ENCODE measurements at regions not wholly inside any gene's neighbourhood (a gene's known extent, or its start where the extent isn't known, plus 50 kb on each side); places are given as distances from the start of the nearest gene placed in this dataset.

- ATAC-seq = peak in 3 of 4 donors; percentile 33 to 68 (median 45)
- DNase-seq = peak in 2 of 5 donors; percentile 16 to 23
- 58 to 68% (median 61%) methylated on average over 2 of the region's 2 CpGs for WGBS, 4 donors
- Histone ChIP-seq H3K27ac (no peak overlapping the region), H3K36me3 (no peaks in the 10 kb centered on the region), H3K9me3 (no peaks in the 10 kb centered on the region), H3K4me1 (peaks cover 0 to 4% (median 0%) of the 10 kb centered on the region in 12 donors), H3K27me3 (no peaks in the 10 kb centered on the region), H3K4me3 (no peak overlapping the region)
- no peak for TF ChIP-seq CTCF (IDR thresholded peaks at IDR 0.05)
- TF ChIP-seq POLR2A (IDR thresholded peaks at IDR 0.05) = no peak
- intact Hi-C loops (cut with DNase I) = no loop called here
These were observed 613.0 kb upstream of the B3GALT2 start for GRCh38 chr1:193799371-193799770.

DNA sequence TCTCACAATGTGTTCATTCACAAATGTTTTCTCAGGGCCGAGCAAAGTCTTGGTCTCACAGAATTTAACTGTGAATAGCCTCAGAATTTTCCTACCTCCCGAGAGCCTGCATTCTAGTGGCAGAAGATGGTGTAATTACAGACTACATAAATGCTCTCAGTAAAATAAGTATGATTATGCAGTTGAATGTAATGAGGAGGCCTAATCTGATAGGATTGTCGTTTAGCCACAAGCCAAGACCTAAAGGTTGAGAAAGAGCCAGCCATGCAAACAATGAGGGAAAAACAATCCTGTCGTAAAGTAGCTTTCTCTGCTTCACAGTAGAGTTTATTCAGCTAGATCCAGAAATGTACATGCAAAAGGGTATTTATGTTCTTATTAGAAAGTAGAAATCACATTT is 607.8 kb upstream of the B3GALT2 start:
- DNase-seq (no peak), ATAC-seq (no peak)
- Histone ChIP-seq H3K27me3 (no peaks in the 10 kb centered on the region), H3K36me3 (no peaks in the 10 kb centered on the region), H3K4me3 (no peak overlapping the region), H3K27ac (no peak overlapping the region), H3K4me1 (peaks cover 0 to under 1% (median 0%) of the 10 kb centered on the region in 12 donors), H3K9me3 (no peaks in the 10 kb centered on the region)
- intact Hi-C loops (cut with DNase I) = no loop called here
- WGBS, 4 donors = 54 to 75% (median 60%) methylated on average over 4 of the region's 4 CpGs
- TF ChIP-seq POLR2A (IDR thresholded peaks at IDR 0.05) (no peak), CTCF (IDR thresholded peaks at IDR 0.05) (no peak)

DNA sequence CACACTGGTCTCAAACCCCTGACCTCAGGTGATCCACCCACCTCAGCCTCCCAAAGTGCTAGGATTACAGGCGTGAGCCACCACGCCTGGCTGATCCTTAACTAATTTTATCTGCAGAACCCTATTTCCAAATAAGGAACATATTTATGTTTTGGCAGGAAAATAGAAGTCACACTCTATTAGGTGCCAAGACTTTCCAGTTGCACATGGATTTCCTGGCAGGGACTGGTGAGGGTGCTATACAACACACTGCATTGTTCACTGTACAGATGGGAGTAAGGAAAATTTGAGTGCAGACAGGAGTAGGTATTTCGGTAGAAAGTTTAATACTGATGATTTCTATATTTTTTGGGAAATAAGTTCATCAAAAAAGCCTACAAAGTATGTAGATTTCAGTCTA is 605.3 kb upstream of the B3GALT2 start:
- H3K9me3 ChIP-seq = no peaks in the 10 kb centered on the region
- H3K27me3 ChIP-seq = no peaks in the 10 kb centered on the region
- no peak for TF ChIP-seq POLR2A (IDR thresholded peaks at IDR 0.05)
- TF ChIP-seq CTCF (IDR thresholded peaks at IDR 0.05) = no peak
- DNase-seq (no peak), ATAC-seq (no peak)
- H3K36me3 ChIP-seq = no peaks in the 10 kb centered on the region
- no peak overlapping the region for H3K4me3 ChIP-seq
- 76 to 85% (median 84%) methylated on average over 3 of the region's 3 CpGs for WGBS, 4 donors
- intact Hi-C loops (cut with DNase I) = loop anchor here in 1 of 10 donors (2.0 kb wide), 1 partner anchor 43 kb away; no protein-coding TSS in a partner anchor
- no peak overlapping the region for H3K27ac ChIP-seq
- no peaks in the 10 kb centered on the region for H3K4me1 ChIP-seq

GRCh38 chr1:193787061-193787460 is 600.6 kb upstream of the B3GALT2 start:
- 39 to 93% (median 52%) methylated on average over 2 of the region's 2 CpGs for WGBS, 4 donors
- no peak for TF ChIP-seq CTCF (IDR thresholded peaks at IDR 0.05)
- no peak for TF ChIP-seq POLR2A (IDR thresholded peaks at IDR 0.05)

More at GRCh38 chr1:193787061-193787460, 600.6 kb upstream of the B3GALT2 start:
- no peaks in the 10 kb centered on the region for H3K4me1 ChIP-seq
- no peak overlapping the region for H3K27ac ChIP-seq
- intact Hi-C loops (cut with DNase I) = no loop called here
- H3K9me3 ChIP-seq = no peaks in the 10 kb centered on the region
- ATAC-seq (no peak), DNase-seq (no peak)
- H3K36me3 ChIP-seq = no peaks in the 10 kb centered on the region
- H3K4me3 ChIP-seq = no peak overlapping the region
- no peaks in the 10 kb centered on the region for H3K27me3 ChIP-seq

Data from heart left ventricle (tissue), 16 donors.